ENCODE measurements at regions not wholly inside any gene's neighbourhood (a gene's known extent, or its start where the extent isn't known, plus 50 kb on each side); places are given as distances from the start of the nearest gene placed in this dataset.

DNA sequence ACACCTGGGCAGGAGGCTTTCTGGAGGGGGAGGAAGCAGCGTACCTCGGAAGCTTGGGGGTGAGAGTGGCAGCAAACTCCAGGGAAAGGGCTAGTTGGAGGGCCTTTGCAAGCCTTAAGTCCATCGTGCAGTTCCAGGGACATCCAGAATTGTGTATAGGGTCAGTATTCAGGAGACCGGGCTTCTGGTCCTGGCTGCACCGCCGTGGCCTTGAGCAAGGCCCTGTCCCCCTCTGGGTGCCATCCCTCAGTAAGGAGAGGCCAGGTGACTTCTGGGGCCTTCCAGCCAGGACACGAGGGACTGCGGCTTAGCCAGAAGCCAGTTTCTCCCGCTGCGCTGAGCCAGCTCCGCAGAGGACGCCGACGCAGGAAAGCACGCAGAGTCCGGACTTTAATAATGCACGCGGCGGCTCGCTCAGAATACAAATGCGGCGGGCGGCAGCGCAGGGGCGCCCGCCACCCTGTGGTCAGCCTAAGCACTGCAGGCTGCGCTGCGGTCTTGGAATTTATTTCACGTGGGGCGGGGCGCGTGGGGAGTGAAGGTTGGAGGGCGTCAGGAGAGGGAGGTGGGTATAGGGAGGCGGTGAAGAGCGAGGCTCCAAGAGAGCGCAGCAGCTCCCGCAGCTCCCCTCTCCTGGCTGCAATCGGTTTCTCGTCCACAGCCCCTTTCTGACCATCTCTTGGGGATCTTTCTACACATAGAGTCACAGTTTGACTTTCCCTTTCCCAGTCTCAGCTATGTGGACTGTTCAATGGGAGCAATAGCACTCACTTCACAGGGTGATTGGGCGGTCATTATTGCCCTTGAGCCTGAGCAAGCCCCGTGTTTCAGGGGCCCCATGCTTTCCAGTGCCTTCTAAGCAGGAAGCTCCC, 94.1 kb upstream of the GPR50 start:
- TF ChIP-seq, protein P1, sequence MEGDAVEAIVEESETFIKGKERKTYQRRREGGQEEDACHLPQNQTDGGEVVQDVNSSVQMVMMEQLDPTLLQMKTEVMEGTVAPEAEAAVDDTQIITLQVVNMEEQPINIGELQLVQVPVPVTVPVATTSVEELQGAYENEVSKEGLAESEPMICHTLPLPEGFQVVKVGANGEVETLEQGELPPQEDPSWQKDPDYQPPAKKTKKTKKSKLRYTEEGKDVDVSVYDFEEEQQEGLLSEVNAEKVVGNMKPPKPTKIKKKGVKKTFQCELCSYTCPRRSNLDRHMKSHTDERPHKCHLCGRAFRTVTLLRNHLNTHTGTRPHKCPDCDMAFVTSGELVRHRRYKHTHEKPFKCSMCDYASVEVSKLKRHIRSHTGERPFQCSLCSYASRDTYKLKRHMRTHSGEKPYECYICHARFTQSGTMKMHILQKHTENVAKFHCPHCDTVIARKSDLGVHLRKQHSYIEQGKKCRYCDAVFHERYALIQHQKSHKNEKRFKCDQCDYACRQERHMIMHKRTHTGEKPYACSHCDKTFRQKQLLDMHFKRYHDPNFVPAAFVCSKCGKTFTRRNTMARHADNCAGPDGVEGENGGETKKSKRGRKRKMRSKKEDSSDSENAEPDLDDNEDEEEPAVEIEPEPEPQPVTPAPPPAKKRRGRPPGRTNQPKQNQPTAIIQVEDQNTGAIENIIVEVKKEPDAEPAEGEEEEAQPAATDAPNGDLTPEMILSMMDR (IDR thresholded peaks at IDR 0.05; ENCODE audit: control extremely low read depth, extremely low read depth), result peak; percentile 90
- Histone ChIP-seq H3K4me1 (ENCODE audit: control insufficient read depth in 5 of 5, insufficient read depth in 5 of 5, low read length in 5 of 5) (no peaks in the 10 kb centered on the region), H3K4me3 (no peak overlapping the region), H3K9me3 (ENCODE audit: control insufficient read depth in 4 of 4, insufficient read depth in 3 of 4, low read length in 3 of 4) (no peaks in the 10 kb centered on the region), H3K27ac (ENCODE audit: low read depth in 1 of 2, low read length in 1 of 2) (no peak overlapping the region), H3K36me3 (ENCODE audit: control insufficient read depth in 4 of 4, insufficient read depth in 4 of 4, low read length in 4 of 4) (no peaks in the 10 kb centered on the region), H3K9ac (ENCODE audit: insufficient read depth in 1 of 2, low read length in 2 of 2) (no peak overlapping the region), H3K27me3 (ENCODE audit: control insufficient read depth in 3 of 3, insufficient read depth in 3 of 3, low read length in 2 of 3) (peaks cover under 1 to 7% (median 3%) of the 10 kb centered on the region in 3 donors)
- ATAC-seq (ENCODE audit: insufficient read depth, low FRiP score) (peak; percentile 89), DNase-seq (peak; percentile 62 to 73 (median 66))
- 14% methylated on average over 25 to 41 of the region's 41 CpGs for WGBS, 2 donors

DNA sequence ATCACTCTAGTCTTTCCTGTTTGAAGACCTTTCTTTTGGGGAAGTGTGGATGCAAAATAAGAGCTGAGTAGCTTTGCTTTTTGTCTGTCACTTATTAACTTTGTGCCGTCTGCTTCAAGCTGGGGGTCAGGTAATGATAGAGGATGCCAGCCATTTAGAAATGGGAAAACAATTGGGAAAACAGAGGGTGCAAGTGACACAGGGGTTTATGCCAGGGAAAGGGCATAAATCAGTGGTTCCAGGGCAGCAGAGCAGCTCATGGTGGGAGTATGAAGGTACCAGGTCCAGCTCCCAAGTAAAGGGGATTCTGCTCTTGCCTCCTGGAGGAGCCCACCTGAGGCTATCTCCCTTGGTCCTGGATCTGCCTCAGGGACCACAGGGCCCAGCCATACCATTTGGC, 91.9 kb upstream of the GPR50 start:
- Histone ChIP-seq H3K27me3 (ENCODE audit: control insufficient read depth in 3 of 3, insufficient read depth in 3 of 3, low read length in 2 of 3) (peaks cover 7 to 12% (median 11%) of the 10 kb centered on the region in 3 donors), H3K27ac (ENCODE audit: low read depth in 1 of 2, low read length in 1 of 2) (no peak overlapping the region), H3K4me3 (no peak overlapping the region), H3K9ac (ENCODE audit: insufficient read depth in 1 of 2, low read length in 2 of 2) (no peak overlapping the region), H3K36me3 (ENCODE audit: control insufficient read depth in 4 of 4, insufficient read depth in 4 of 4, low read length in 4 of 4) (no peaks in the 10 kb centered on the region), H3K4me1 (ENCODE audit: control insufficient read depth in 5 of 5, insufficient read depth in 5 of 5, low read length in 5 of 5) (no peaks in the 10 kb centered on the region), H3K9me3 (ENCODE audit: control insufficient read depth in 4 of 4, insufficient read depth in 3 of 4, low read length in 3 of 4) (no peaks in the 10 kb centered on the region)
- 77 to 81% methylated on average over 1 of the region's 1 CpG for WGBS, 2 donors
- ATAC-seq (ENCODE audit: insufficient read depth, low FRiP score) (no peak), DNase-seq (no peak)
- TF ChIP-seq, protein P1 (IDR thresholded peaks at IDR 0.05; ENCODE audit: control extremely low read depth, extremely low read depth), result no peak

DNA sequence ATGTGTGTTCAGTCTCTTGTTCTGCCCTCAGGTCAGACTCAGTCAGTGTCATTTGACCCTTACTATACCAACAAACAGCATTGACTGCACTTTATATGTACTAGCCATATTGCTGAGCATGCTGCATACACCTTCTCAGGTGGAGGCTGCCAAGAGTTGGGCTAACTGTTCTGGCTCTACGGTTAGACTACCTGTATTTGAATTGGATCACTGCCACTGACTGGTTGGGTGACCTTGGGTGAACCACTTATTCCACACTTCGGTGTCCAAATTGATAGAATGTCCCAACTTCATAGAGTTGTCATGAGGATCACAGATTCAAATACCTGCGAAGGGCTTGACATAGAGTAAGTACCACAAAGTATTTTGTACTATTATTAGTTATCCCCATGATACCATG, 91.2 kb upstream of the GPR50 start:
- H3K4me3 ChIP-seq, result no peak overlapping the region
- no peaks in the 10 kb centered on the region for H3K36me3 ChIP-seq (ENCODE audit: control insufficient read depth in 4 of 4, insufficient read depth in 4 of 4, low read length in 4 of 4)
- no peak overlapping the region for H3K9ac ChIP-seq (ENCODE audit: insufficient read depth in 1 of 2, low read length in 2 of 2)
- H3K4me1 ChIP-seq (ENCODE audit: control insufficient read depth in 5 of 5, insufficient read depth in 5 of 5, low read length in 5 of 5), result no peaks in the 10 kb centered on the region
- no peaks in the 10 kb centered on the region for H3K9me3 ChIP-seq (ENCODE audit: control insufficient read depth in 4 of 4, insufficient read depth in 3 of 4, low read length in 3 of 4)
- no peak overlapping the region for H3K27ac ChIP-seq (ENCODE audit: low read depth in 1 of 2, low read length in 1 of 2)
- TF ChIP-seq, protein P1 (IDR thresholded peaks at IDR 0.05; ENCODE audit: control extremely low read depth, extremely low read depth), result no peak
- WGBS, 2 donors, result 56 to 81% methylated on average over 3 of the region's 3 CpGs
- ATAC-seq (ENCODE audit: insufficient read depth, low FRiP score), result no peak
- no peak for DNase-seq
- peaks cover 7 to 12% (median 11%) of the 10 kb centered on the region in 3 donors for H3K27me3 ChIP-seq (ENCODE audit: control insufficient read depth in 3 of 3, insufficient read depth in 3 of 3, low read length in 2 of 3)

Measured in lung (tissue), 11 donors.